ENCODE measurements at regions not wholly inside any gene's neighbourhood (a gene's known extent, or its start where the extent isn't known, plus 50 kb on each side); places are given as distances from the start of the nearest gene placed in this dataset.

DNA sequence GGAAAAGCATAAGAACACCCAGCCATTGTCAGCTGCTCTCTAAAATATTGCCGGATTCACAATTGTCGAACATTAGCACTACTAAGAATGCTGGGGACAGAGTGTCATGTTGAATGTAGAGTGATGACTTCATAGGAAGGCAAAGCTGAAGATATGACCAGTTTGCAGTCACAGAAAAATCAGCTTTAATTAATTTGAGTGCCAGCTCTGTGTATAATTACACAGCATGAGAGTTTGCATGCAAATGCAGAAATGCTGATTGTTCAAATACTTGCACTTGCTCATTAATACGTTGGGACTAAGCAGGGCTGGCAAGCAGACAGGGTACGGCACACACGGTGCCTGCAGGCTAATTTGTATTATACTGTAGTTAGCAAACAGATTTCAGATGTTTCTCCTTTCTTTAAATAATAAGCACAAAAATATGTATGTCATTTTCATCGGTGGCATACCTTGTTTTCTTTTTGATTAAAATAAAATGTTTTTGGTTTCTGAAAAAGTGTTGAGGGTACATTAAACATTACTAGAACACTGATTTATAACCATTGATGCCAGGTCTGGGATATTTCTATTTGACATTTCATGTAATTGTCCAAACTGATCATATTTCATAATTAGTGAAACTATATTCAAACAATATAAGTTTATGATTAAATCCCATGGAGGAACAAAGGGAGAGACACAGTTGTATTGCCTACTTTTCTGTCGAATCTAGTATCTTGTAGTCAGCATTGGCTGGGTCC, 99.8 kb upstream of the ADGRL2 start:
- H3K4me1 ChIP-seq (ENCODE audit: control insufficient read depth in 1 of 2, insufficient read depth in 2 of 2, low read length in 2 of 2): peaks cover 0 to 4% of the 10 kb centered on the region in 2 donors
- no peaks in the 10 kb centered on the region for H3K36me3 ChIP-seq (ENCODE audit: control insufficient read depth in 1 of 2, insufficient read depth in 2 of 2, low read length in 2 of 2)
- H3K9me3 ChIP-seq (ENCODE audit: control insufficient read depth in 1 of 2, low read length in 2 of 2): no peaks in the 10 kb centered on the region
- H3K4me3 ChIP-seq (ENCODE audit: low read depth in 1 of 2, low read length in 2 of 2): no peak overlapping the region
- H3K27me3 ChIP-seq (ENCODE audit: control insufficient read depth in 1 of 2, insufficient read depth in 2 of 2, low read length in 2 of 2): no peaks in the 10 kb centered on the region
- no peak overlapping the region for H3K9ac ChIP-seq (ENCODE audit: low read depth in 1 of 2, low read length in 2 of 2)
- H3K27ac ChIP-seq (ENCODE audit: low read depth, low read length): no peak overlapping the region

DNA sequence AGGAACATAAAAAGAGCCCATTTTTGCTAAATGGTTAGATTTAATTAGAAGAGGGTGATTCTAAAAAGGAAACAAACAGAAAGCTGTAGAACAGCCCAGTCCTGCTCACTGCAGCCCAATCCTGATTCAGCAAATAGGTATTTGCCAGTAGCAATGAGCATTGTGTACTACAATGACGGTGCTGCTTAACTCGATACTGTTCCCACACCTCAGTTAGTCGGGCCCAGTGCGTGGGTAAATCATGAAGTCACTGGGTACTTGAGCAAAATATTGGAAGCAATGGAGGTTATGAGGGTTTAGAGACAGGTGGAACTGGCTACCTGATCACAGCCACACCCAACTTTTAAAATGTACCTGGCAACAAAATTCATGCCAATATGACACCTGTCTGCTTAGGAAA, 101.5 kb upstream of the ADGRL2 start:
- H3K4me1 ChIP-seq (ENCODE audit: control insufficient read depth in 1 of 2, insufficient read depth in 2 of 2, low read length in 2 of 2): peaks cover 0 to 4% of the 10 kb centered on the region in 2 donors
- no peaks in the 10 kb centered on the region for H3K36me3 ChIP-seq (ENCODE audit: control insufficient read depth in 1 of 2, insufficient read depth in 2 of 2, low read length in 2 of 2)
- H3K27me3 ChIP-seq (ENCODE audit: control insufficient read depth in 1 of 2, insufficient read depth in 2 of 2, low read length in 2 of 2): no peaks in the 10 kb centered on the region
- no peak overlapping the region for H3K4me3 ChIP-seq (ENCODE audit: low read depth in 1 of 2, low read length in 2 of 2)
- H3K9me3 ChIP-seq (ENCODE audit: control insufficient read depth in 1 of 2, low read length in 2 of 2): no peaks in the 10 kb centered on the region
- no peak overlapping the region for H3K9ac ChIP-seq (ENCODE audit: low read depth in 1 of 2, low read length in 2 of 2)
- no peak overlapping the region for H3K27ac ChIP-seq (ENCODE audit: low read depth, low read length)

DNA sequence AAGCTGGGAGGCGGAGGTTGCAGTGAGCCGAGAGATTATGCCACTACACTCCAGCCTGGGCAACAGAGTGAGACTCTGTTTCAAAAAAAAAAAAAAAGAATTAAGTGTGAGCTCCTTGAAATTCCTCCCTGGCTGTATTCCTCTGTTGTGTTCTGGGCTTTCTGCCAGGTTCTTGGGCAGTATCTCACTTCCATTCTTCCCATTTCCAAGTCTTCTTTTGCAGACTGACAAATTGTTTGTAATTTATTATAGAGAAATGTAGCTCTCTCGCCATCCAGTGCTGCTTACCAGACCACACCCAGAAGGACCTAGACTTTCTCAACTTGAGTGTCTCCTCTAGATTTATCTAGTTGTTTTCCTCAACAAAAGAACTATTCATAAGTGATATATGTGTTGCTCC, 105.0 kb upstream of the ADGRL2 start:
- Histone ChIP-seq H3K4me1 (ENCODE audit: control insufficient read depth in 1 of 2, insufficient read depth in 2 of 2, low read length in 2 of 2) (no peaks in the 10 kb centered on the region), H3K27ac (ENCODE audit: low read depth, low read length) (no peak overlapping the region), H3K4me3 (ENCODE audit: low read depth in 1 of 2, low read length in 2 of 2) (no peak overlapping the region), H3K9me3 (ENCODE audit: control insufficient read depth in 1 of 2, low read length in 2 of 2) (no peaks in the 10 kb centered on the region), H3K9ac (ENCODE audit: low read depth in 1 of 2, low read length in 2 of 2) (no peak overlapping the region), H3K27me3 (ENCODE audit: control insufficient read depth in 1 of 2, insufficient read depth in 2 of 2, low read length in 2 of 2) (no peaks in the 10 kb centered on the region), H3K36me3 (ENCODE audit: control insufficient read depth in 1 of 2, insufficient read depth in 2 of 2, low read length in 2 of 2) (no peaks in the 10 kb centered on the region)

DNA sequence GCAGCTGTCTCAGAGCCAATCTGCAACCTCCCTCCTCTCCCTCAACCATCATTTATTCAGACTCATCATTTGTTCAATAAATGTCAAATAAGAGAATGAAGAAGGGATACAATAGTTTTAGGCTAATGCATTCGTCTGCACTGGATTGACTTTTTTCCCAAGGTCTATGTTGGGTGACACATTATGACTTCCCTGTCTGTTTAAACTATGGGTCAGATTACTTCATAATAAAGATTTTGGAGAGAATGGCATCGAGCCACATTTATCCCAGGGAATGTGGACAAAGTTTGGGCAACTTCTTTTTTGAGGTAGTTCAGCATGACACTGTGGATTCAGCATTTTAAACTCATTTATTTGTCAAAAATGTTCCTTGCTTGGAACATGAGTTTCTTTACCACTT, 107.4 kb upstream of the ADGRL2 start:
- Histone ChIP-seq H3K36me3 (ENCODE audit: control insufficient read depth in 1 of 2, insufficient read depth in 2 of 2, low read length in 2 of 2) (no peaks in the 10 kb centered on the region), H3K27me3 (ENCODE audit: control insufficient read depth in 1 of 2, insufficient read depth in 2 of 2, low read length in 2 of 2) (no peaks in the 10 kb centered on the region), H3K4me1 (ENCODE audit: control insufficient read depth in 1 of 2, insufficient read depth in 2 of 2, low read length in 2 of 2) (peaks cover 0 to 3% of the 10 kb centered on the region in 2 donors), H3K9me3 (ENCODE audit: control insufficient read depth in 1 of 2, low read length in 2 of 2) (no peaks in the 10 kb centered on the region), H3K27ac (ENCODE audit: low read depth, low read length) (no peak overlapping the region), H3K4me3 (ENCODE audit: low read depth in 1 of 2, low read length in 2 of 2) (no peak overlapping the region), H3K9ac (ENCODE audit: low read depth in 1 of 2, low read length in 2 of 2) (no peak overlapping the region)

DNA sequence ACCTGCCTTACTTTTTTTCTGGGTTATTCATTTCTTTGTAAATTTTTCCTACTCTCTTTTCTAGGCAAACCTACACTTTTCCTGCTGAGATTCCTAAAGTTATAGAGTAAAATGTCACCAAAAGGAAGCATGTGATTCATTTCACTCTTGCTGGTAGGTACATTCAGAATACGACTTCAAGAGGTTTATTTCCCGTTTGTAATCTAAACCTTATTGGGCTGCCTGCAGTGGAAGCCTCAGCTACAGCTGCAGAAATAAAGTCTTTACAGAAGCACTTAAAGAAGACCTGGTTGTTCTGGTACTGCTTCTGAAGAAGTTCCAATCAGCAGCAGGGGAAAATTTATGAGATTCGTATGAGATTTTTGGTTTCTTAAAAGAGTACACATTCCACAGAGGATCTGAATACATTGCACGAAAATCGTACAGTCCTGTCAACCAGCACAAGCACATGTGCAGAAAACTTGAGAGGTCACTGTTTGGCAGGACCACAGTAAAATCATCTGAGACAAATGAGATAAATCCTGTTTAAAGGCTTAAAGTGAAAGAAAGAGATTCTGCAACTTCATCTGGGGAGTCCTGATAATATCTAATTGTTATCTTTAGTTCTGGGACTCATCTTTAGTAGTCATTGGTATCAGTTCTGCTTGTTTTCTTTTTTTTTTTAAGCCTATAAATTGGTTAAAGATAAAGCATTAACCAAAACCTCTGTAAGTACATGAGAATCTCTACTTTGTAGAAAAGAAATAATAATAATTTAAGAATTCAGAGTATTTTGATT, 109.9 kb upstream of the ADGRL2 start:
- H3K36me3 ChIP-seq (ENCODE audit: control insufficient read depth in 1 of 2, insufficient read depth in 2 of 2, low read length in 2 of 2): no peaks in the 10 kb centered on the region
- H3K4me3 ChIP-seq (ENCODE audit: low read depth in 1 of 2, low read length in 2 of 2): no peak overlapping the region
- H3K27ac ChIP-seq (ENCODE audit: low read depth, low read length): no peak overlapping the region
- H3K4me1 ChIP-seq (ENCODE audit: control insufficient read depth in 1 of 2, insufficient read depth in 2 of 2, low read length in 2 of 2): peaks cover 0 to 3% of the 10 kb centered on the region in 2 donors
- no peak overlapping the region for H3K9ac ChIP-seq (ENCODE audit: low read depth in 1 of 2, low read length in 2 of 2)
- no peaks in the 10 kb centered on the region for H3K9me3 ChIP-seq (ENCODE audit: control insufficient read depth in 1 of 2, low read length in 2 of 2)
- no peaks in the 10 kb centered on the region for H3K27me3 ChIP-seq (ENCODE audit: control insufficient read depth in 1 of 2, insufficient read depth in 2 of 2, low read length in 2 of 2)

DNA sequence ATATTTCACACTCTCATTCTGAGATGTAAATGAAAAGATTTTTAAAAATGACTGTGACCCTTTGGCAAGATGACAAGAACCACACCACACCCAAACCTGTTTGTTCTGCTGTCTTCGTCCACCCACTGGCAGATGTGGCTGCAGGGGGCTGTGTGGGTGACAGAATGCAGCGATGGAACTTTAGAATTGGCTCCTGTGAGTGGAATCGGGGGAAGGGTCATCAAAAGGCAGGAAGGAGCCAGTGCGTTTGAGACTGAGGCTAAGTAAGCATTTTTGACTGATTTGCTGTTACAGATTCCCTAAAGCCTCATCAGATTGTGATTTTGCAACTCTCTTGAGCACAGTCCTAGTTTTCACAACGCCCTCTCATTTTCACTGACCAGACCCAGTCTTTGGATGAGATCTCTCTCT, 111.2 kb upstream of the ADGRL2 start:
- no peak overlapping the region for H3K27ac ChIP-seq (ENCODE audit: low read depth, low read length)

DNA sequence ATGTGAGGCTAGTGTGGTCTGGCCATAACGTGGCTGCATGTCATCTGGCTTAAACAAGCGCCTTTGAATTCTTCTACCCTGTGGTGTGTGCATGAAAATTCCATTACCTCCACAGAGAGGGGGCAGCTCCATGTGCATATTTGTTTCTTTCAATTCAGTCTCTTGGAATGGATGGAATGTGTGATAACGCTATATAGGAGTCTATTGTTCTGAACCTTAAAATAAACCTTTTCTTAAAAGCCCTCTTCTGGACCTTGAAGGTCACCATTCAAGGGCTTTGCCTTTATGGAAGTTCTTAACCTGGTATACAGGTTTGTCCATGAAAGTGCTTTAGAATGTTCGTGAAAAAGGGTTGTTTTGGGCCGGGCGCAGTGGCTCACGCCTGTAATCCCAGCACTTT, 118.2 kb upstream of the ADGRL2 start:
- Histone ChIP-seq H3K27me3 (ENCODE audit: control insufficient read depth in 1 of 2, insufficient read depth in 2 of 2, low read length in 2 of 2) (no peaks in the 10 kb centered on the region), H3K9me3 (ENCODE audit: control insufficient read depth in 1 of 2, low read length in 2 of 2) (no peaks in the 10 kb centered on the region), H3K4me3 (ENCODE audit: low read depth in 1 of 2, low read length in 2 of 2) (no peak overlapping the region), H3K4me1 (ENCODE audit: control insufficient read depth in 1 of 2, insufficient read depth in 2 of 2, low read length in 2 of 2) (peaks cover 11 to 42% of the 10 kb centered on the region in 2 donors), H3K36me3 (ENCODE audit: control insufficient read depth in 1 of 2, insufficient read depth in 2 of 2, low read length in 2 of 2) (no peaks in the 10 kb centered on the region), H3K9ac (ENCODE audit: low read depth in 1 of 2, low read length in 2 of 2) (no peak overlapping the region), H3K27ac (ENCODE audit: low read depth, low read length) (no peak overlapping the region)

More for the DNA sequence above, 111.2 kb upstream of the ADGRL2 start:
- H3K9me3 ChIP-seq (ENCODE audit: control insufficient read depth in 1 of 2, low read length in 2 of 2): no peaks in the 10 kb centered on the region
- no peaks in the 10 kb centered on the region for H3K27me3 ChIP-seq (ENCODE audit: control insufficient read depth in 1 of 2, insufficient read depth in 2 of 2, low read length in 2 of 2)
- H3K4me3 ChIP-seq (ENCODE audit: low read depth in 1 of 2, low read length in 2 of 2): no peak overlapping the region
- peaks cover 0 to 3% of the 10 kb centered on the region in 2 donors for H3K4me1 ChIP-seq (ENCODE audit: control insufficient read depth in 1 of 2, insufficient read depth in 2 of 2, low read length in 2 of 2)
- H3K9ac ChIP-seq (ENCODE audit: low read depth in 1 of 2, low read length in 2 of 2): no peak overlapping the region
- no peaks in the 10 kb centered on the region for H3K36me3 ChIP-seq (ENCODE audit: control insufficient read depth in 1 of 2, insufficient read depth in 2 of 2, low read length in 2 of 2)

DNA sequence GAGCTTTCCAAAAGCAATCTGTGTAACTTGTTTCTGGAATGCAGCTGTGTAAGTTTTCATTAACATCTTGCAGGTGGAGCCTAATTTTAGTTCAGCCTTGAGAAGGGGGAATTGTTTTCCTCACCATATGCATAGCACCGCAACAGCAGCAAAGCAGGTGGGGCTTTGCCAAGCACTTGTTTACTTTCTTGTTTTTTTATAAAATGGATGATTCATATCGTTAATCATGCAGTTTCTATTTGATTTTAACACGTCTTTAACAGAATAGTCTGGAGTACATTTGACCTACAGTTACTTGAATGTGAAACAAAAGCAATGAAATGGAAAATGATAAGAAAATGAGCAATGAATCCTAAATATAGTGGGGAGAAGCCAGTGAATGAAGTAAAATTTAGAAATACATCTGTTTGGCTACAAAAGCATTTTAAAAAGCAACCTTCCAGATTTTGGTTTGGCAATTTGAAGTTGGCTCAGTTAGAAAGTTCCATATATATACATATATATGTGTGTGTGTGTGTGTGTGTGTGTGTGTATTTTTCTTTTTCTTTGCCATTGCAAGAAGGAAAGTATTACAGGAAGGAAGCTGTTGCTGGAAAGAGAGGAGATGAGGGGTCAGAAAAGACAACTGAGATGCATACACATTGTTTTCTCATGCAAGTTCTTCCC, 119.0 kb upstream of the ADGRL2 start:
- no peak overlapping the region for H3K4me3 ChIP-seq (ENCODE audit: low read depth in 1 of 2, low read length in 2 of 2)

DNA sequence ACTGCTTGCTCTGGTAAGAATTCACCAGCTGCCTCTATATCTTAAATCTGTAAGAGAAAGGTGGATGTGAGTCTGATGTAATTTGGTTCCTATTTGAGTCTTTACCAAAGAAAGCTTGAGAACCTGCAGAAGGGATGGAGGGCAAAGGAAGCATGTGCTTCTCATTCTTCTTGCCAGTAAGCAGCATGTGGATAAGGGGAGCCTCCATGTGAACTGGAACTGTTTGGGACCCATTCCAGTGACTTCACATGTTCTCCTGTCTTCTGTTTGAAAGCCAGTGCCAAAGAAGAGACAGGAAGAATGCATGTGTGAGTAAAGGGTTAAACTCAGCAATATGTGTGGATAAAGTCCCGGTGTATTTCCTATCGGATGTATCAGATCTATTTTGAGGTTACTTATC, 119.6 kb upstream of the ADGRL2 start:
- peaks cover 11 to 42% of the 10 kb centered on the region in 2 donors for H3K4me1 ChIP-seq (ENCODE audit: control insufficient read depth in 1 of 2, insufficient read depth in 2 of 2, low read length in 2 of 2)
- no peak overlapping the region for H3K4me3 ChIP-seq (ENCODE audit: low read depth in 1 of 2, low read length in 2 of 2)
- H3K27me3 ChIP-seq (ENCODE audit: control insufficient read depth in 1 of 2, insufficient read depth in 2 of 2, low read length in 2 of 2): no peaks in the 10 kb centered on the region
- H3K27ac ChIP-seq (ENCODE audit: low read depth, low read length): no peak overlapping the region
- no peak overlapping the region for H3K9ac ChIP-seq (ENCODE audit: low read depth in 1 of 2, low read length in 2 of 2)
- H3K9me3 ChIP-seq (ENCODE audit: control insufficient read depth in 1 of 2, low read length in 2 of 2): no peaks in the 10 kb centered on the region
- H3K36me3 ChIP-seq (ENCODE audit: control insufficient read depth in 1 of 2, insufficient read depth in 2 of 2, low read length in 2 of 2): no peaks in the 10 kb centered on the region

More for the DNA sequence above, 119.0 kb upstream of the ADGRL2 start:
- no peak overlapping the region for H3K9ac ChIP-seq (ENCODE audit: low read depth in 1 of 2, low read length in 2 of 2)
- H3K27ac ChIP-seq (ENCODE audit: low read depth, low read length): no peak overlapping the region
- H3K4me1 ChIP-seq (ENCODE audit: control insufficient read depth in 1 of 2, insufficient read depth in 2 of 2, low read length in 2 of 2): peaks cover 11 to 42% of the 10 kb centered on the region in 2 donors
- no peaks in the 10 kb centered on the region for H3K36me3 ChIP-seq (ENCODE audit: control insufficient read depth in 1 of 2, insufficient read depth in 2 of 2, low read length in 2 of 2)
- no peaks in the 10 kb centered on the region for H3K27me3 ChIP-seq (ENCODE audit: control insufficient read depth in 1 of 2, insufficient read depth in 2 of 2, low read length in 2 of 2)
- H3K9me3 ChIP-seq (ENCODE audit: control insufficient read depth in 1 of 2, low read length in 2 of 2): no peaks in the 10 kb centered on the region

DNA sequence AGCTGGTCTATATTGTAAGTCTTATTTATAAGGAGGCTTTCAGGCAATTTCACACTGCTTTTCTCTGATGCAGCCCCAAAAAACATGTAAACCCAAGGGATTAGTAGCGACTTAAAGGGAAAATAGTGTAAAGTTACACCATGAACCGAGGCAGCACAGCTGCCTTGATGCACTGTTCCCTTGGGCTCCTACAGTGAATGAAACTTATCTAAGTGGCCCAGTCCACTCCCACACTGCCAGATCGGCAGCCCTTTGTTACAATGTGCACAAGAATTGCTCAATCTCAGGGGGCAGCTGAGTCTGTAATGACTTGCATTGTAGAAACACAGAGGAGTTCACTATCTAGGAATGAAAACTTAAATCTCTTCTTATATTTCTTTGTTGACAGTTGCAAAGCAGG, 120.8 kb upstream of the ADGRL2 start:
- Histone ChIP-seq H3K27ac (ENCODE audit: low read depth, low read length) (no peak overlapping the region), H3K36me3 (ENCODE audit: control insufficient read depth in 1 of 2, insufficient read depth in 2 of 2, low read length in 2 of 2) (no peaks in the 10 kb centered on the region), H3K27me3 (ENCODE audit: control insufficient read depth in 1 of 2, insufficient read depth in 2 of 2, low read length in 2 of 2) (no peaks in the 10 kb centered on the region), H3K4me3 (ENCODE audit: low read depth in 1 of 2, low read length in 2 of 2) (peak overlapping the region in 1 of 2 donors; percentile 27), H3K9me3 (ENCODE audit: control insufficient read depth in 1 of 2, low read length in 2 of 2) (no peaks in the 10 kb centered on the region), H3K4me1 (ENCODE audit: control insufficient read depth in 1 of 2, insufficient read depth in 2 of 2, low read length in 2 of 2) (peaks cover 11 to 42% of the 10 kb centered on the region in 2 donors), H3K9ac (ENCODE audit: low read depth in 1 of 2, low read length in 2 of 2) (no peak overlapping the region)
